Endothelial cell of umbilical vein (primary cell): ENCODE measurements at regions not wholly inside any gene's neighbourhood (a gene's known extent, or its start where the extent isn't known, plus 50 kb on each side); places are given as distances from the start of the nearest gene placed in this dataset.

ENCODE experiments used
- BruUV-seq: library from RNA; stranded (reverse); fragments of 400-500 nt; replicated peaks from 2 replicates; lab custom pipeline; 2021; lab: Mats Ljungman, UMichigan
- CTCF ChIA-PET: fragments of 300-600, 350-600 bp; sonication (Branson Sonifier 250); formaldehyde crosslinking; loops from one replicate; lab custom pipeline; 2021; ENCODE audit warnings: antibody characterized with exemption, inconsistent platforms; lab: Charles Lee
- POLR2A ChIA-PET: fragments of 300-600, 350-600 bp; sonication (Branson Sonifier 250); formaldehyde crosslinking; loops from one replicate; lab custom pipeline; 2021; ENCODE audit warnings: antibody characterized with exemption, inconsistent platforms; lab: Charles Lee
- DNase-seq: peaks from one replicate; pipeline ENCODE4 v3.0.0-alpha.2; 2011; ENCODE audit warnings: low read depth, low spot score
- FAIRE-seq: peaks from 2 replicates; lab custom pipeline; 2011; peaks lifted over from hg19 to GRCh38; lab: Jason Lieb, UNC
- H2AFZ ChIP-seq: 2 replicates; pipeline ENCODE4 v1.6.0; 2012; ENCODE audit warnings: low read depth, low read length, control low read depth, inconsistent platforms
- H3K27ac ChIP-seq: 2 replicates; pipeline ENCODE4 v1.5.1; 2011; ENCODE audit warnings: low read depth, mild to moderate bottlenecking, control low read depth, low read length, moderate library complexity; ENCODE audit not compliant: insufficient read depth
- H3K27me3 ChIP-seq, 2 experiments: 2 replicates each; pipeline versions ENCODE4 v1.6.0 to v1.6.1; 2011; ENCODE audit warnings: low read length in 2 of 2, mixed read lengths in 1 of 2; ENCODE audit not compliant: control insufficient read depth in 2 of 2, insufficient read depth in 2 of 2
- H3K36me3 ChIP-seq, 2 experiments: 2 replicates in 1 of 2; 3 replicates in 1 of 2; pipeline ENCODE4 v1.5.1; 2011; ENCODE audit warnings: low read length in 2 of 2, mild to moderate bottlenecking in 1 of 2, moderate library complexity in 1 of 2; ENCODE audit not compliant: control insufficient read depth in 2 of 2, insufficient read depth in 2 of 2; ENCODE audit errors: extremely low read depth in 1 of 2
- H3K4me1 ChIP-seq: 3 replicates; pipeline ENCODE4 v1.5.1; 2011; ENCODE audit warnings: mild to moderate bottlenecking, low read length; ENCODE audit not compliant: control insufficient read depth, insufficient read depth; ENCODE audit errors: extremely low read depth
- H3K4me2 ChIP-seq: 2 replicates; pipeline ENCODE4 v1.6.1; 2011; ENCODE audit warnings: low read length, control low read depth, mixed read lengths; ENCODE audit not compliant: insufficient read depth
- H3K4me3 ChIP-seq, 3 experiments: fragments of 200-600 bp in 1 of 3; sonication (generic), shearing (Covaris generic) in 1 of 3; replicated peaks in 1 of 3; 2 replicates each; pipeline ENCODE4 v1.5.1; 2011 to 2016; ENCODE audit warnings: control low read depth in 3 of 3, low read length in 3 of 3, mild to moderate bottlenecking in 2 of 3, inconsistent platforms in 1 of 3, low read depth in 1 of 3, moderate library complexity in 1 of 3; ENCODE audit not compliant: insufficient read depth in 1 of 3
- H3K79me2 ChIP-seq: 2 replicates; pipeline ENCODE4 v1.6.0; 2012; ENCODE audit warnings: low read length, inconsistent platforms; ENCODE audit not compliant: control insufficient read depth, insufficient read depth
- H3K9ac ChIP-seq: replicated peaks from 2 replicates; pipeline ENCODE3; 2011; ENCODE audit warnings: low read length, control low read depth; ENCODE audit not compliant: insufficient read depth; ENCODE audit errors: extremely low read depth
- H3K9me1 ChIP-seq: replicated peaks from 3 replicates; pipeline ENCODE4 v1.6.0; 2011; ENCODE audit warnings: mild to moderate bottlenecking, low read length; ENCODE audit not compliant: control insufficient read depth, insufficient read depth; ENCODE audit errors: extremely low read depth
- H3K9me3 ChIP-seq: replicated peaks from 2 replicates; pipeline ENCODE4 v1.5.1; 2012; ENCODE audit warnings: low read length, inconsistent platforms; ENCODE audit not compliant: control insufficient read depth, insufficient read depth
- H4K20me1 ChIP-seq: replicated peaks from 2 replicates; pipeline ENCODE3; 2011; ENCODE audit warnings: mild to moderate bottlenecking, low read length; ENCODE audit not compliant: control insufficient read depth, insufficient read depth; ENCODE audit errors: extremely low read depth
- EZH2 ChIP-seq: IDR thresholded peaks from 2 replicates; pipeline ENCODE4 v1.6.1; 2012; ENCODE audit warnings: borderline replicate concordance, low read depth, mild to moderate bottlenecking, moderate library complexity, low read length, inconsistent platforms; ENCODE audit not compliant: severe bottlenecking
- FOS ChIP-seq: IDR thresholded peaks from 2 replicates; pipeline ENCODE4 v1.6.1; 2011; ENCODE audit warnings: mild to moderate bottlenecking, low read length, moderate library complexity, borderline replicate concordance; ENCODE audit not compliant: insufficient read depth
- GATA2 ChIP-seq: IDR thresholded peaks from 2 replicates; pipeline ENCODE4 v1.7.0; 2011; ENCODE audit warnings: low read depth, mild to moderate bottlenecking, moderate library complexity, mixed read lengths, low read length; ENCODE audit not compliant: insufficient read length, insufficient read depth
- JUN ChIP-seq: IDR thresholded peaks from 2 replicates; pipeline ENCODE4 v1.6.1; 2011; ENCODE audit warnings: borderline replicate concordance, low read depth; ENCODE audit not compliant: insufficient read length, insufficient read depth
- MYC ChIP-seq: IDR thresholded peaks from one replicate; pipeline ENCODE4 v1.6.1; 2011; ENCODE audit warnings: mild to moderate bottlenecking, low read depth, low read length
- POLR2A ChIP-seq: IDR thresholded peaks from 2 replicates; pipeline ENCODE4 v1.6.1; 2012; ENCODE audit warnings: low read depth, mild to moderate bottlenecking, control low read depth, low read length
- POLR2AphosphoS5 ChIP-seq: IDR thresholded peaks from 2 replicates; pipeline ENCODE4 v1.6.1; 2012; ENCODE audit warnings: low read depth, mild to moderate bottlenecking, control low read depth, low read length, moderate library complexity; ENCODE audit not compliant: insufficient read depth
- dilution Hi-C: fragments of 300-500 bp; cut with MboI; formaldehyde crosslinking; loops from one replicate; pipeline ENCODE4 v1.15.0; 2019; ENCODE audit warnings: low sequenced_read_pairs; ENCODE audit not compliant: extremely low pct_ligation_motif_present
- intact Hi-C: fragments of 100-400 bp; cut with micrococcal nuclease; formaldehyde crosslinking; loops from one replicate; pipeline ENCODE4 v1.10.0; 2022
- TF ChIP-seq, protein P1 (sequence below): IDR thresholded peaks from 2 replicates; pipeline ENCODE4 v1.6.1; 2011; ENCODE audit not compliant: insufficient read depth, insufficient read length
- TF ChIP-seq, protein P2 (sequence below), 2 donors: IDR thresholded peaks; 1 replicate in 1 of 2; 2 replicates in 1 of 2; pipeline ENCODE4 v1.5.1; 2011; ENCODE audit warnings: low read length in 2 of 2, mild to moderate bottlenecking in 2 of 2, moderate library complexity in 2 of 2, control low read depth in 1 of 2, inconsistent platforms in 1 of 2, low read depth in 1 of 2; ENCODE audit not compliant: insufficient read depth in 1 of 2; ENCODE audit errors: extremely low read depth in 1 of 2

- no peak overlapping the region for H3K4me3 ChIP-seq
- CTCF ChIA-PET = no interaction called here
- no peaks in the 10 kb centered on the region for H4K20me1 ChIP-seq
- H3K4me2 ChIP-seq = no peak overlapping the region
- H3K9ac ChIP-seq = no peak overlapping the region
- DNase-seq (no peak), FAIRE-seq (no peak)
- no peak for TF ChIP-seq GATA2
- no peak for TF ChIP-seq MYC
- TF ChIP-seq POLR2A = no peak
- no peak for TF ChIP-seq EZH2
- TF ChIP-seq FOS = no peak
- no peak overlapping the region for H2AFZ ChIP-seq
- no peaks in the 10 kb centered on the region for H3K4me1 ChIP-seq
- no peaks in the 10 kb centered on the region for H3K79me2 ChIP-seq
- peaks cover 7% of the 10 kb centered on the region for H3K9me3 ChIP-seq
- POLR2A ChIA-PET = no interaction called here
- no peaks in the 10 kb centered on the region for H3K27me3 ChIP-seq
- no peak overlapping the region for H3K27ac ChIP-seq
- H3K9me1 ChIP-seq = no peaks in the 10 kb centered on the region
- H3K36me3 ChIP-seq = no peaks in the 10 kb centered on the region
- intact Hi-C loops = no loop called here
- no TSS peak for BruUV-seq
- dilution Hi-C loops = no loop called here
These were observed 768.2 kb downstream of the GALR1 start for GRCh38 chr18:78017869-78018268.

- no peaks in the 10 kb centered on the region for H3K79me2 ChIP-seq
- no peaks in the 10 kb centered on the region for H3K36me3 ChIP-seq
- no peak overlapping the region for H3K4me2 ChIP-seq
- H3K9me1 ChIP-seq = no peaks in the 10 kb centered on the region
- H3K27ac ChIP-seq = no peak overlapping the region
- CTCF ChIA-PET = no interaction called here
- no peaks in the 10 kb centered on the region for H4K20me1 ChIP-seq
- POLR2A ChIA-PET = no interaction called here
- H3K27me3 ChIP-seq = no peaks in the 10 kb centered on the region
- TF ChIP-seq GATA2 (no peak), FOS (no peak), POLR2AphosphoS5 (no peak), JUN (no peak), POLR2A (no peak), EZH2 (no peak), MYC (no peak)
- TF ChIP-seq, protein P1, sequence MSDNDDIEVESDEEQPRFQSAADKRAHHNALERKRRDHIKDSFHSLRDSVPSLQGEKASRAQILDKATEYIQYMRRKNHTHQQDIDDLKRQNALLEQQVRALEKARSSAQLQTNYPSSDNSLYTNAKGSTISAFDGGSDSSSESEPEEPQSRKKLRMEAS = no peak
- TF ChIP-seq, protein P2, sequence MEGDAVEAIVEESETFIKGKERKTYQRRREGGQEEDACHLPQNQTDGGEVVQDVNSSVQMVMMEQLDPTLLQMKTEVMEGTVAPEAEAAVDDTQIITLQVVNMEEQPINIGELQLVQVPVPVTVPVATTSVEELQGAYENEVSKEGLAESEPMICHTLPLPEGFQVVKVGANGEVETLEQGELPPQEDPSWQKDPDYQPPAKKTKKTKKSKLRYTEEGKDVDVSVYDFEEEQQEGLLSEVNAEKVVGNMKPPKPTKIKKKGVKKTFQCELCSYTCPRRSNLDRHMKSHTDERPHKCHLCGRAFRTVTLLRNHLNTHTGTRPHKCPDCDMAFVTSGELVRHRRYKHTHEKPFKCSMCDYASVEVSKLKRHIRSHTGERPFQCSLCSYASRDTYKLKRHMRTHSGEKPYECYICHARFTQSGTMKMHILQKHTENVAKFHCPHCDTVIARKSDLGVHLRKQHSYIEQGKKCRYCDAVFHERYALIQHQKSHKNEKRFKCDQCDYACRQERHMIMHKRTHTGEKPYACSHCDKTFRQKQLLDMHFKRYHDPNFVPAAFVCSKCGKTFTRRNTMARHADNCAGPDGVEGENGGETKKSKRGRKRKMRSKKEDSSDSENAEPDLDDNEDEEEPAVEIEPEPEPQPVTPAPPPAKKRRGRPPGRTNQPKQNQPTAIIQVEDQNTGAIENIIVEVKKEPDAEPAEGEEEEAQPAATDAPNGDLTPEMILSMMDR (IDR thresholded peaks at IDR 0.05; ENCODE audit: extremely low read depth in 1 of 2, insufficient read depth in 1 of 2, low read depth in 1 of 2, low read length in 2 of 2) = no peak
- no peak overlapping the region for H3K9ac ChIP-seq
- no peaks in the 10 kb centered on the region for H3K4me1 ChIP-seq
- DNase-seq (no peak), FAIRE-seq (no peak)
- no peak overlapping the region for H2AFZ ChIP-seq
- H3K4me3 ChIP-seq = no peak overlapping the region
- dilution Hi-C loops = no loop called here
- H3K9me3 ChIP-seq = peaks cover 10% of the 10 kb centered on the region
- intact Hi-C loops = no loop called here
- BruUV-seq = no TSS peak
These were observed 771.5 kb downstream of the GALR1 start for GRCh38 chr18:78021196-78021595.
